Embryonic facial prominence (tissue), 1 donor: ENCODE measurements at regions not wholly inside any gene's neighbourhood (a gene's known extent, or its start where the extent isn't known, plus 50 kb on each side); places are given as distances from the start of the nearest gene placed in this dataset.
"Not testable (repeated sequence)": the region's sequence is repeated elsewhere in the genome, so short reads cannot be mapped to it uniquely, and the experiment has no call there.

Experiments used
- DNase-seq: peaks from one replicate; pipeline ENCODE4 v3.0.0-alpha.2; 2016; ENCODE audit errors: extremely low spot score

DNA sequence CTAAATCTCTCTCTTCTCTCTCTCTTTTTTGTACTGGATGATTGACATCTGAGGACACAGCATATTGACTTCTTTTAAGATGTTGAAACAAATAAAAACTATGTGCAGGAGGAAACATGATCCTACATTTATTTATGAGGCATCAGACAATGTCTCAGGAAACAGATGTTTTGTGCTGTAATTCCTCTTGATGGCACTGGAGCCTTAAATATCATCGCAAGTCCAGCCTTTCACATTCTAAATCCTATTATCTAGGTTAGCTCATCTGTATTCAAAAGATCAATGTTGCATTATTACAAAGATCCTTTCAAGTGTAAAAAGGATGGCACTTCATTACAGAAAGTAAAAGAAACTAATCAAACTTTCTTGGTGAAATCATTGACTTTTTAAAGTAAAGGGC lies 63.9 kb downstream of the MAT2B start:
- DNase-seq = no peak

DNA sequence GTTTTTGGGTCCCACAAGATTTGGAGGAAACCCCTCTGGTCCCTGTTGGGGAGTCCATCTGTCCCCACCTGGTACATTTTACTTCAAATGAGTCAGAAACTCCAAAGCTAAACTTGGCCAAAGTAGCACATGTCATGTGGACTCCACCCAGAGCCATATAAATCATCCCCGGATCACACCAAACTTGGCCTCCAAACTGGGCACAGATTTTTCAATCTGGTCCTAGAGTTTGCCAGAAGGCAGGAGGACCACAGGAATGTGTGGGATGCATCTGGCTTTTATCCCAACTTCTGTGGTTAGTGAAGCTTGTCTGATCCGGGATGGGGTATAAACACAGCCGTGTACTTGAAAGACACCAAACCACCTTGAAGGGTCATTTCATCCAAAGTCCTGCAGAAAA lies 66.3 kb downstream of the MAT2B start:
- DNase-seq = no peak

GRCh38 chr5:163574472-163575440 lies 69.3 kb downstream of the MAT2B start:
- DNase-seq = no peak

DNA sequence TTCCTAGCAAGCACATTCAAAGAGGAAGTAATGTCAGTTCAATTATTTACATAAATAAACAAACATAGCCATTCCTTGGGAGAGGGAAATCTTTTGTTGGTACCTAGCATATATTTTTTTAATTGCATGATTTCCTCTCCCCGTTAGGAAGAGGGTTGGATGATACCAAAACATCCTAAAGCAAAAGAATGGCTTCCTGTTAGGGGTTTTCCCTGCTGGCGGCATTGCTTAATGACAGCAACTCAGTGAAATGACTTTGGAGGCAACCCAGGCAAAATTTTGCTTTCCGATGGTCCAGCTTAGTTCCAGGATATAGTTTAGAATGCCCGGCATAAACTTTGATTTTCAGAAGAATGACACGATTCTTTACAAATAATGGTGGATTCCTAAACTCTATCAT lies 73.2 kb downstream of the MAT2B start:
- DNase-seq = no peak

DNA sequence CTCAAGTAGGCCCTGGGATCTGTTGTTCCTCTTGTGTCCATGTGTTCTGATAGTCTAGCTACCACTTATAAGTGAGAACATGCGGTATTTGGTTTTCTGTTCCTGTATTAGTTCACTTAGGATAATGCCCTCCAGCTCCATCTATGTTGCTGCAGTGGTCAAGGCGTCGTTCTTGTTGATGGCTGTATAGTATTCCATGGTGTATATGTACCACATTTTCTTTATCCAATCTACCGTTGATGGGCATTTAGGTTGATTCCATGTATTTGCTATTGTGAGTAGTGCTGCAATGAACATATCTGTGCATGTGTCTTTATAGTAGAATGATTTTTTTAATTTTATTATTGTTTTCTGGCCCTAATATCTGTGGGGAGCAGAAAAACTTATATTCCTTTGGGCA lies 74.3 kb downstream of the MAT2B start:
- no peak for DNase-seq

- DNase-seq = no peak
Measured at GRCh38 chr5:163580516-163580915, 75.1 kb downstream of the MAT2B start.

- DNase-seq = not testable (repeated sequence)
Measured at GRCh38 chr5:163583491-163584153, 78.2 kb downstream of the MAT2B start.

DNA sequence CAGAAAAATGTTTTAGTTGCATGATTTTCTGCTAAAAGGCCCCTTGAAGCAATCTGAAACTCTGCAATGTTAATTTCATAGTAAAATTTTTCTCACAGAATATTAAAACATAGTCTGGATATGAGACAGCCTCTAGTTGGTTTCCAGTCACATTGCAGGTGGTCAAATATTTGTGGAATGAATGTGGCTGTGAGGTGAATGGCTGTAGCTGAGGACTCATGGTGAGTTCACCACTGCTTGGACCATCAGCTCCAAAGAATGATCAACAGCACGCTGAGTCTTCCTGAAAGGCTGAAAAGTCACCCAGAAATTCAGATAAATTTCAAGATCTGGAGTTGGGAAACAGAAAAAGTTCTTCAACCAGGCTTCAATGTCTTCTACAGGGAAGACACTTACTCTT lies 79.8 kb downstream of the MAT2B start:
- no peak for DNase-seq

- DNase-seq = no peak
Measured at GRCh38 chr5:163586531-163586956, 81.1 kb downstream of the MAT2B start.

- DNase-seq = no peak
Measured at GRCh38 chr5:163594951-163595350, 89.5 kb downstream of the MAT2B start.

DNA sequence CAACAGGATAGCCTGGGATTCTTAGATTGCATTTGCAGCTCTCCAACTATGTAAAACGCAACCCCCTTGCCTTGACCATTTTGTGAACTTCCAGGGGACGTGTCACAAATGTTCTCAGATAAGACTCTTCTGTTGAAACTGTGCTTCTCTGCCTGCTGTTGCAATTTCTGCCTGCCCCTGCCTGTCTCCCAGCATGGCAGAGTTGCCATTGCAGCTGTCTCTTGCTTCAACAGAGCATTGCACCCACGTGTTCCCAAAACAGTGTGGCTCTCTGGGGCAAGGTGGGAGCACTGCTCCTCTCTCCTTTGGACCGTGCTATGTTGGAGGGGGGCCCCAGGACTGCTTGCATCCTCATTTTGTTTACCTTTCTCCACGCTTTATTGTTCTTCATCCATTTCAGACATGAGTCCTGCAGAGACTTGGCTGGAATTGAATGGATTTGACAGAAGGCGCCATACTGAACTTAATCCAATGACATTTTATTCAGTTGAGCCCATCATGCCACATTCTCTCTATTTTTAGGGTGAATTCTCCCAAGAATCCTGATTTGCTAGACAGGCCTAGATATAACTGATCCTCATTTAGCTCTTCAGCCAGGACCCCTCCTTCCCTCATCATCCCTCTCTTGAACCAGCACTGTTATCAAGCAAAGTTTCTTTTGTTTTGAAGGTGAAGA lies 90.7 kb downstream of the MAT2B start:
- DNase-seq = no peak

DNA sequence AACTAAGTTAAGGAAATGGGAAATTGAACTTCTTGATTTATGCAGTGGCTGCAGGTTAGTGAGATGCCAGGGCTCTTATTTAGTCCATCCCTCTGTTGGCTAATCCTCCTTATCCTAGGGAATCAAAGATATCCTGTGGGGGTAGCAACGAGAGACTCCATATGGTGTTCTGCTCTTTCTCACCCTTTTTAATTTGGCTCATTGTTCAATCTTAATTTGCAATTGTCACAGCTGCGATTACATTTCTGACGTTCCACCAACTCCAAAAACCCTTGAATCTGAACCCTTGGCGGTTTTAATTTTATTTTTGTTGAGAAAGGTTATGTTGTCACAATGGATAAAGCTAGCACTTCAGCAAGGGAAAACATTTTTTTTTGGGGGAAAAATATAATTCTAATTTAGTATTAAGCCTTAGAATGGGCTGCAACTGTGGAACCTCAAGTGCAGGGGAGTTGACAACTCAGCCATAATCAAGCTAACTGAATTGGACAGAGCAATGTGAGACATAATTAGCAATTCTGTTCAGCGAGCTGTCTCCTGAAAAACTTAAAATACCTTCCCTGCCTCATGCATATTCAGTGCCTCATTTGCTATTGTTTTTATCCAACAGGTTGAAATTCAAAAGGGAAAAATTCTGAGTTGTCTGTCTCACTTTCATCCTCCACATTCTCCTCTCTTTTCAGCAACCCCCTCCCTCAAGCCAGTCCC lies 91.3 kb downstream of the MAT2B start:
- no peak for DNase-seq

DNA sequence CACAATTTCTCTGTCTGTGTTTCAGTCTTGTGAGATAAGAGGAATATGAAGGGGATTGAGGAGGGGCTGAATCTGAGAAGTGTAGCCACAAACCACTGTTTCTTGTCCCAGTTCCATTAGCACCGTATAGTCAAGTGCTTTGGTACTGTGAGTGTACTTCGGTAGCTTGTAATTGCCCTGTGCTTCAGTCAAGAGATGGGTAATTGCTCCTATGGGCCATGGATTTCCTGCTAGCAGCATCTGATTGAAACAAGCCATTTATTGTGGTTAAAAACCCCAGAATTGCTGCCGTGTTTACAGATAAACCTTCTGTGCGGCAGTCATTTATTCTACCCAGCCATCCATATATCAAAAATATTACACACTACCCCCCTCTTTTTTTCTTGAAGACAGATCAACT lies 98.6 kb downstream of the MAT2B start:
- no peak for DNase-seq

- no peak for DNase-seq
Measured at GRCh38 chr5:163607256-163607655, 101.8 kb downstream of the MAT2B start.

GRCh38 chr5:163608621-163609020 lies 103.2 kb downstream of the MAT2B start:
- no peak for DNase-seq

DNA sequence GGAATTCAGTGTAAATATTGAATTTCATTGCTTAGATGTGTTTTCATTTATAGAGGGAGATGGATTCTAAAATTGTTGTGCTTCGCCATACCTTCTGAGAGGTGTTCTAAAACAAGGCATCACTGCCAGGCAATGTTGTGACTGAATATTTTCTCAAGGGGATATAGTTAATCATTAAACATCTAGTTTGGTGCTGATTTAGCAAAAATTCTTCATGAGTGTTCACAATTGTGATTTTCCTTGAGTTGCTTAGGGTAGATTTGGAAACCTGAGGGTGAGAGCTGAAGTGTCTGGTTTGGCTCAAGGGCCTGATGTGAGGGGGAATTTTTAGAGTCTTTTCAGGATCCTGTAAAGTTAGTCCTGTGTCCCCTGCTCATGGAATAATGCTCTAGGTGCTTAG lies 104.5 kb downstream of the MAT2B start:
- no peak for DNase-seq

DNA sequence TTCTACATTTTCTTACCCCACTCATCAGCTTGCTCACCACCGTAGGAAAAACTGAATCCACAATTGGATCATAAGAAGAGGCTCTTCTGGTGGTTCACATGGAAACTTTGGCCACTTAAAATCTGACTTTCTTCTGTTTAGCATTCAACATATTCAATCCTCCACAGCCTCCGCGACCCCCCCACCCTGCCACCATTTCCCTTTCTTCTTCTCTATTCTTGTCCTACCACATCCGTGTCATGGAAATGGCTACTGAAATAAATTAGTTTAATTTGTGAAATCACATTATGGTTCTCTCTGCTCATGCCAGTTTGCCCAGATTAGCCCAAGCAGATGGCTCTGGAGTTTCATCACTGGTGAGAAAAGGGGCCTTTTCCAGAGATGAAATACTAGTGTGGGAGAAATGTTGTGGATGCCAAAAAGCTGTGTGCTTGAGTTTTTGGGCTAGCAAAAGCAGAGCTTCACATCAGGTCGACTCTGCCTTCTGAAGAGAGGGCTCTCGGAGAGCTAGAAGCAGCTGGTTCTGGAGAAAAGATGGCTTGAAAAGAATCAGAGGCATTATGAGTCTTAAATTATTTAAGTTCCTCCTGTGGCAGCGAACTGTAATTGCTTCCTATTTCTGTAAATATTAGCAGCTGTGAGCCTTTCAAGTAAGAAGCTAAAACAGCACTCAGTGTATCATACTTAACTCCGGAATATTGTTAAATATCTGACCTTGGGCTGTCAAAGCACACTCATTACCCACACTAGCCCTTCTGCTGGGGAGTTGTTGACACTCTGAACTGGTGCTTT lies 107.1 kb downstream of the MAT2B start:
- DNase-seq = no peak

DNA sequence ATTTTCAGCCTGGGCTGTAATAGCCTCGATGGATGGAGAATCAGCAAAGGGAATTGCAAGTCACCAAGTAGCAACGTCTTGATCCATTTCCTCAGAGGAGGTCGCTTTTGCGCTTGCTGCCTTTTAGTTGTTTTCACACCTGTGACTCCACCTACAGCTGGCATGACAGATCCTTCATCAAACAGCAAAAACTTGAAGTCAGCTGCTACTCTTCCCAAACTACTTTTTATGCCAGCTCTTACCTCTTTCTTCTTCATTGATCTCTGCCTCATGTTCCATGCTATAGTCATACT lies 107.7 kb downstream of the MAT2B start:
- DNase-seq = no peak

DNA sequence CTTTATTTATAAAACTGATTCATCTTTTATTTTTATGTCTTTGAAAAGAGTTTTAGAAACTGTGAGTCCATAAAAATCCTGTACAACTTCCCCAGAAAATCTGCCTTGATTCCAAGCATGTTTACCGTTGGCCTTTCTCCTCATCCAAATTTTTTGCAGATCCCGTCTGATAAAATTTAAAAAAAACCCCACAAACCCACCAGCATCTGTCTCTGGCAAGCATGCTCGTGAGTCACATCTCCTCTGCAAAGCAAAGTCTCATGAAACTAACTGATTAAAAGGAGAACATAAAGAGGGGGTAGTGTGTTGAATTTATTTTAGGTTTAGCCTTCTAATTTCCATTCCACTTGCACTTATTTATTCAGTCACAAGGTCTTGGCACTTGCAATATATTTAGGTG lies 109.4 kb downstream of the MAT2B start:
- DNase-seq = no peak

GRCh38 chr5:163619273-163619934 lies 114.0 kb downstream of the MAT2B start:
- DNase-seq = no peak

DNA sequence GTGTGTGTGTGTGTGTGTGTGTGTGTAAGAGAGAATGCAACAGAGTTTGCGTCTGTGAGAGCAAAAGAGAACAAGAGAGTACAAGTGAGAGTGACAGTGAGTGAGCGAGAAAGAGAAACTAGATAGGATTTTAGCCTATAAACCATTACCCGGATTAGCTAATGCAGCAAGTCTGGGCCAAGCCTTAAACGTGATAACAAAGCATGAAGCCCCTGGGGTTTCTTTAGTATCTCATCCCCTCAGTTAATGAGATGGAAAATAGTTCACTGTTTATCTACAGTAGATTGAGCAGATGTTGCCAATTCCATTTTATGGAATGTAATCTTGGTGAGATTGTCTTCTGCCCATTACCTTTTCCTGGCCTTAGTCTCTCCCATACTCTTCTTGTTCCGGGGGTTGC lies 114.5 kb downstream of the MAT2B start:
- DNase-seq = no peak
